ENCODE measurements at regions not wholly inside any gene's neighbourhood (a gene's known extent, or its start where the extent isn't known, plus 50 kb on each side); places are given as distances from the start of the nearest gene placed in this dataset.

DNA sequence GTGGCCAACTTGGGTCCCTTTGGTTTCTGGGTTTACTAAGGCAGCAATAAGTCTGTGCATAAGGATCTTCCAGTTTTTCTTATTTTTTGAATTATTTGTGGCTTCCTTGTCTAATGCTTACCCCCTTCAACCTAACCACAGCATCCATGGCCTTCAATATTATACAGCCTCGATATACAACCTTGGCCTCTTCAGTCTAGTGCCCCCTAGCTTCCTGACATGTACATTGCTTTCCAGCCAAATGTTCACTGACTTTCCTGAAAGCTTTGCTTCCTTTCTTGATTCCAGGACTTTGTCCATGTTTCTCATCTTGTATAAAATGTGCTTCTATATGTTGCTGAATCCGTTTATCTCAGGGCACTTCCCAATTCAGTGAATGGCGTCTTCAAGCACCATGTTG lies 310.1 kb downstream of the OLFM4 start:
- DNase-seq (ENCODE audit: low read depth) (no peak), FAIRE-seq (no peak)
- Histone ChIP-seq H3K36me3 (ENCODE audit: control insufficient read depth, insufficient read depth, low read length) (no peaks in the 10 kb centered on the region), H3K4me3 (ENCODE audit: low read depth, low read length) (no peak overlapping the region), H3K27me3 (ENCODE audit: control insufficient read depth, insufficient read depth, low read length) (no peaks in the 10 kb centered on the region)
- TF ChIP-seq, protein P1, sequence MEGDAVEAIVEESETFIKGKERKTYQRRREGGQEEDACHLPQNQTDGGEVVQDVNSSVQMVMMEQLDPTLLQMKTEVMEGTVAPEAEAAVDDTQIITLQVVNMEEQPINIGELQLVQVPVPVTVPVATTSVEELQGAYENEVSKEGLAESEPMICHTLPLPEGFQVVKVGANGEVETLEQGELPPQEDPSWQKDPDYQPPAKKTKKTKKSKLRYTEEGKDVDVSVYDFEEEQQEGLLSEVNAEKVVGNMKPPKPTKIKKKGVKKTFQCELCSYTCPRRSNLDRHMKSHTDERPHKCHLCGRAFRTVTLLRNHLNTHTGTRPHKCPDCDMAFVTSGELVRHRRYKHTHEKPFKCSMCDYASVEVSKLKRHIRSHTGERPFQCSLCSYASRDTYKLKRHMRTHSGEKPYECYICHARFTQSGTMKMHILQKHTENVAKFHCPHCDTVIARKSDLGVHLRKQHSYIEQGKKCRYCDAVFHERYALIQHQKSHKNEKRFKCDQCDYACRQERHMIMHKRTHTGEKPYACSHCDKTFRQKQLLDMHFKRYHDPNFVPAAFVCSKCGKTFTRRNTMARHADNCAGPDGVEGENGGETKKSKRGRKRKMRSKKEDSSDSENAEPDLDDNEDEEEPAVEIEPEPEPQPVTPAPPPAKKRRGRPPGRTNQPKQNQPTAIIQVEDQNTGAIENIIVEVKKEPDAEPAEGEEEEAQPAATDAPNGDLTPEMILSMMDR (IDR thresholded peaks at IDR 0.05; ENCODE audit: insufficient read depth, low read length, severe bottlenecking): no peak

GRCh38 chr13:53340505-53341143 lies 312.0 kb downstream of the OLFM4 start:
- Histone ChIP-seq H3K36me3 (ENCODE audit: control insufficient read depth, insufficient read depth, low read length) (no peaks in the 10 kb centered on the region), H3K27me3 (ENCODE audit: control insufficient read depth, insufficient read depth, low read length) (no peaks in the 10 kb centered on the region), H3K4me3 (ENCODE audit: low read depth, low read length) (no peak overlapping the region)
- no peak for DNase-seq (ENCODE audit: low read depth)
- FAIRE-seq: no peak
- TF ChIP-seq, protein P1 (IDR thresholded peaks at IDR 0.05; ENCODE audit: insufficient read depth, low read length, severe bottlenecking): no peak

- no peaks in the 10 kb centered on the region for H3K36me3 ChIP-seq (ENCODE audit: control insufficient read depth, insufficient read depth, low read length)
- no peak overlapping the region for H3K4me3 ChIP-seq (ENCODE audit: low read depth, low read length)
- FAIRE-seq (no peak), DNase-seq (ENCODE audit: low read depth) (no peak)
- no peaks in the 10 kb centered on the region for H3K27me3 ChIP-seq (ENCODE audit: control insufficient read depth, insufficient read depth, low read length)
- TF ChIP-seq, protein P1 (IDR thresholded peaks at IDR 0.05; ENCODE audit: insufficient read depth, low read length, severe bottlenecking): no peak
Observed at GRCh38 chr13:53341144-53341510, 312.5 kb downstream of the OLFM4 start.

DNA sequence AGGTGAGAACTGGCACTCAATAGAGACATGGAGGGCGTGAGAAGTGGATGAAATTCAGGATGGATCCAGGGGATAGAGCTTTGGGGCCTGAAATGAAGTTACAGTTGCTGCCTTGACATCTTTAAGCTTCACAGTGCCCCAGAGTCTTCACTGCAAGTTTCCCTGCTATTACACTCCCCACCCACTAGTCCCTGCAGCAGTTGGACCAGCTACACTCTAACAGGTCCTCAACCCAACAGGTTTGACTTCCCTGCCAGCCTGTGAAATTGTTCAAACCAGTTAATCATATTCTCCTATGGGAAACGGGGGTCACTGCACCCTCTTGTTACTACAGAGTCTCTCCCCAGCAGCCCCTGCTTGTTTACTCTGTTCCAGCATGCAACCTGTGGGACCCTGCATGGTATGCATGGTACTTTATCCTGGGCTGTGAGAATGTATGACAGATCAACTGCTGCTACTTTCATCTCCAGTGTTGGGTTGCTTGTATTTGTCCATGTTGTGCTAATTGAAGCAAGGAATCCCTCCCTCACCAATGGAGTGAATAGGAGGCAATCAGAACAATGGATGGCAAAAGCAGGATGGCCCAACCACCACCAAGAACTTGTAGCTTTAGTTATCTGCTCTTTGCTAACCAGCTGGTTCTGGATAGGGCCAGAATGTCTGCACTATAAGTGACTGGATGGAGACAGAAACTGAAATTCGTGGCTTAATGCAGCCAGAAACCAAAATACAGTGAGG lies 314.2 kb downstream of the OLFM4 start:
- Histone ChIP-seq H3K27me3 (ENCODE audit: control insufficient read depth, insufficient read depth, low read length) (no peaks in the 10 kb centered on the region), H3K36me3 (ENCODE audit: control insufficient read depth, insufficient read depth, low read length) (no peaks in the 10 kb centered on the region), H3K4me3 (ENCODE audit: low read depth, low read length) (no peak overlapping the region)
- DNase-seq (ENCODE audit: low read depth) (no peak), FAIRE-seq (no peak)
- TF ChIP-seq, protein P1 (IDR thresholded peaks at IDR 0.05; ENCODE audit: insufficient read depth, low read length, severe bottlenecking): no peak

DNA sequence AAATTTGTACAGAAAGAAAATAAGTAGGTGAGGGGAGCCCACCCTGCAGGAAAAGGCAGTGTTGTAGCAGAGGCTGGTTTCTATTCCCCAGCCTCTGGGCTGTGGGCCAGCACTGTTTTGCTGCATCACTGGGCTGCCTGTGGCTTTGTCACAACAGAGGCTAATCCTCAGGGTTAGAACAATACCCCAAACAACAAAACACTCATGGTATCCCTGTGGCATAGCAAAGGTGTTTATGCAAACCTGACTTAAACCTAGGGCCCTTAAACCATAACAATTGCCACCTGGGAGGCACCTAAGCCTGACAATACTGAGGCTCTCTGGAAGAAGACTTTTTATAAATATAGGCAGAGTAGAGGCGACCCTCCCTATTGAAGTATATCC lies 314.7 kb downstream of the OLFM4 start:
- TF ChIP-seq, protein P1 (IDR thresholded peaks at IDR 0.05; ENCODE audit: insufficient read depth, low read length, severe bottlenecking): no peak
- DNase-seq (ENCODE audit: low read depth) (no peak), FAIRE-seq (no peak)
- Histone ChIP-seq H3K4me3 (ENCODE audit: low read depth, low read length) (no peak overlapping the region), H3K36me3 (ENCODE audit: control insufficient read depth, insufficient read depth, low read length) (no peaks in the 10 kb centered on the region), H3K27me3 (ENCODE audit: control insufficient read depth, insufficient read depth, low read length) (no peaks in the 10 kb centered on the region)

Data from bronchial epithelial cell (primary cell).